K562 (cell line): ENCODE measurements at regions not wholly inside any gene's neighbourhood (a gene's known extent, or its start where the extent isn't known, plus 50 kb on each side); places are given as distances from the start of the nearest gene placed in this dataset.

Experiments used
- CBFA2T3 ChIP-seq: fragments of 450-650 bp; IDR thresholded peaks from 2 replicates; pipeline ENCODE4 v1.6.1; 2017
- CREM ChIP-seq: IDR thresholded peaks from 2 replicates; pipeline ENCODE4 v1.6.1; 2014; ENCODE audit warnings: antibody characterized with exemption, low read depth
- ETV1 ChIP-seq: fragments of 450-650 bp; conservative IDR thresholded peaks from 2 replicates; pipeline ENCODE4 v1.6.1; 2016; ENCODE audit warnings: missing genetic modification characterization, control low read depth, low read depth, missing compliant biosample characterization
- FOXO4 ChIP-seq: fragments of 450-650 bp; formaldehyde crosslinking; IDR thresholded peaks from 2 replicates; pipeline ENCODE4 v1.4.0; 2020; ENCODE audit warnings: mild to moderate bottlenecking, moderate library complexity
- GABPA ChIP-seq: fragments of 200-800 bp; sonication (Bioruptor generic); conservative IDR thresholded peaks from 2 replicates; pipeline ENCODE4 v1.6.1; 2016; ENCODE audit warnings: low read depth, missing genetic modification characterization, missing compliant biosample characterization
- KDM1A ChIP-seq, 2 experiments: fragments of 450-650 bp; IDR thresholded peaks; 2 replicates each; pipeline ENCODE4 v1.6.1; 2016; ENCODE audit warnings: mild to moderate bottlenecking in 2 of 2
- LEF1 ChIP-seq: fragments of 450-650 bp; IDR thresholded peaks from 2 replicates; pipeline ENCODE4 v1.6.1; 2016; ENCODE audit warnings: mild to moderate bottlenecking
- MITF ChIP-seq: IDR thresholded peaks from 2 replicates; pipeline ENCODE4 v1.6.1; 2014; ENCODE audit warnings: antibody characterized with exemption
- RCOR1 ChIP-seq, 2 experiments: IDR thresholded peaks; 2 replicates each; pipeline ENCODE4 v1.6.1; 2012; ENCODE audit warnings: low read depth in 2 of 2, low read length in 2 of 2, borderline replicate concordance in 1 of 2, improper control_type of control experiment in 1 of 2
- SPI1 ChIP-seq: IDR thresholded peaks from 2 replicates; pipeline ENCODE4 v1.6.1; 2011; ENCODE audit warnings: low read depth, low read length, control low read depth, borderline replicate concordance
- TFAP4 ChIP-seq: sonication (generic); formaldehyde crosslinking; IDR thresholded peaks from 2 replicates; pipeline ENCODE4 v1.8.0; 2022; ENCODE audit warnings: missing genetic modification reagents, mild to moderate bottlenecking, moderate library complexity, borderline replicate concordance
- U2AF1 ChIP-seq: fragments of 200-400 bp; formaldehyde crosslinking; optimal IDR thresholded peaks from 2 replicates; pipeline ENCODE3; 2017; ENCODE audit warnings: mild to moderate bottlenecking, low read depth, low read length, moderate library complexity
- ZBTB40 ChIP-seq, 2 experiments: fragments of 450-650 bp in 1 of 2; sonication (generic) in 1 of 2; formaldehyde crosslinking in 1 of 2; IDR thresholded peaks; 2 replicates each; pipeline versions ENCODE4 v1.7.1 to v1.9.0; 2016 to 2022; ENCODE audit warnings: inconsistent platforms in 1 of 2, mild to moderate bottlenecking in 1 of 2, missing genetic modification reagents in 1 of 2

- peak; percentile 67 for TF ChIP-seq ZBTB40 (IDR thresholded peaks at IDR 0.05)
- no peak for TF ChIP-seq ZBTB40 (CRISPR knock-in tag; IDR thresholded peaks at IDR 0.05)
- peak; percentile 29; the same call in 1 of the 2 replicates for TF ChIP-seq ETV1 (tag)
- TF ChIP-seq U2AF1: no peak
- peak; percentile 91 for TF ChIP-seq TFAP4 (CRISPR knock-in tag)
- TF ChIP-seq CREM: 0 out of 2 replicates have a peak, but pooled peaks have one; percentile 7
- no peak for TF ChIP-seq FOXO4 (CRISPR knock-in tag)
- TF ChIP-seq CBFA2T3: peak; percentile 45
- TF ChIP-seq RCOR1 (IDR thresholded peaks at IDR 0.05; ENCODE audit: borderline replicate concordance in 1 of 2, low read depth in 2 of 2, low read length in 2 of 2): peak in 1 of 2 experiments; percentile 13; a peak in 1 of 4 replicates
- peak; percentile 23; the same call in 1 of the 2 replicates for TF ChIP-seq LEF1
- TF ChIP-seq KDM1A (IDR thresholded peaks at IDR 0.05): no peak
- TF ChIP-seq MITF: 0 out of 2 replicates have a peak, but pooled peaks have one; percentile 24
- peak; percentile 49 for TF ChIP-seq GABPA (tag)
- peak; percentile 75; the same call in 1 of the 2 replicates for TF ChIP-seq SPI1
These were observed 64.2 kb downstream of the ARHGAP35 start (continued) for GRCh38 chr19:46924874-46925547.
